ENCODE measurements at regions not wholly inside any gene's neighbourhood (a gene's known extent, or its start where the extent isn't known, plus 50 kb on each side); places are given as distances from the start of the nearest gene placed in this dataset.

DNA sequence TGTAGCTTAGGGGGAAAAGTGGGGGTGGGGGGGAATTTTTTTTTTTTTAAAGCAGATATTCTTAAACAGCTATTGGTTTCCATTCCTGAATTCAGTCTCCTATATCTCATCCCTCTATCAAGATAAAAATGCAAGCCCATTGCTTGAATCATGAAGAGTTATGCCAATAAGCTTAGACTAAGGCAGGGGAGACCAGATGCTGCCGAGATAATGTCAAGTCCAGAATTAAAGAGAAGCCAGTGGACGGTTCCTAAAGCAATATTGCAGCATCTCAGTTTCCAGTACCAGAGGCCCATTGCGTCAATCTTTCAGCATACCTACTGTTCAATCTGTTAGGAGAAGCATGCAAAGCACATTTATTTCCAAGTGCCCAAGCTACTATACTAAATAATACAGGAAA lies 309.4 kb downstream of the BARHL2 start:
- no peak overlapping the region for H2AFZ ChIP-seq
- H3K36me3 ChIP-seq (replicated peaks; ENCODE audit: insufficient read depth, low read depth): no peaks in the 10 kb centered on the region
- TF ChIP-seq EZH2phosphoT487 (IDR thresholded peaks at IDR 0.05; ENCODE audit: low read depth, severe bottlenecking, unreplicated experiment): no peak
- no peak for TF ChIP-seq EZH2 (IDR thresholded peaks at IDR 0.05; ENCODE audit: borderline replicate concordance)
- TF ChIP-seq, protein P1, sequence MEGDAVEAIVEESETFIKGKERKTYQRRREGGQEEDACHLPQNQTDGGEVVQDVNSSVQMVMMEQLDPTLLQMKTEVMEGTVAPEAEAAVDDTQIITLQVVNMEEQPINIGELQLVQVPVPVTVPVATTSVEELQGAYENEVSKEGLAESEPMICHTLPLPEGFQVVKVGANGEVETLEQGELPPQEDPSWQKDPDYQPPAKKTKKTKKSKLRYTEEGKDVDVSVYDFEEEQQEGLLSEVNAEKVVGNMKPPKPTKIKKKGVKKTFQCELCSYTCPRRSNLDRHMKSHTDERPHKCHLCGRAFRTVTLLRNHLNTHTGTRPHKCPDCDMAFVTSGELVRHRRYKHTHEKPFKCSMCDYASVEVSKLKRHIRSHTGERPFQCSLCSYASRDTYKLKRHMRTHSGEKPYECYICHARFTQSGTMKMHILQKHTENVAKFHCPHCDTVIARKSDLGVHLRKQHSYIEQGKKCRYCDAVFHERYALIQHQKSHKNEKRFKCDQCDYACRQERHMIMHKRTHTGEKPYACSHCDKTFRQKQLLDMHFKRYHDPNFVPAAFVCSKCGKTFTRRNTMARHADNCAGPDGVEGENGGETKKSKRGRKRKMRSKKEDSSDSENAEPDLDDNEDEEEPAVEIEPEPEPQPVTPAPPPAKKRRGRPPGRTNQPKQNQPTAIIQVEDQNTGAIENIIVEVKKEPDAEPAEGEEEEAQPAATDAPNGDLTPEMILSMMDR (IDR thresholded peaks at IDR 0.05; ENCODE audit: poor library complexity): no peak
- H3K4me3 ChIP-seq: no peak overlapping the region
- H3K9me3 ChIP-seq (ENCODE audit: low read depth): no peaks in the 10 kb centered on the region
- 84% methylated on average over 3 of the region's 3 CpGs for WGBS (ENCODE audit: low lambda C conversion rate, missing lambda C conversion rate)
- no peak overlapping the region for H3K4me2 ChIP-seq
- no peaks in the 10 kb centered on the region for H4K20me1 ChIP-seq (ENCODE audit: insufficient read depth, poor library complexity, severe bottlenecking)
- H3K27ac ChIP-seq: no peak overlapping the region
- no peaks in the 10 kb centered on the region for H3K27me3 ChIP-seq
- H3K79me2 ChIP-seq: no peaks in the 10 kb centered on the region
- peaks cover 3% of the 10 kb centered on the region for H3K4me1 ChIP-seq (ENCODE audit: insufficient read depth)
- no peak for DNase-seq (ENCODE audit: low spot score)
- no peaks in the 10 kb centered on the region for H3K9me2 ChIP-seq (replicated peaks; ENCODE audit: insufficient read depth)

DNA sequence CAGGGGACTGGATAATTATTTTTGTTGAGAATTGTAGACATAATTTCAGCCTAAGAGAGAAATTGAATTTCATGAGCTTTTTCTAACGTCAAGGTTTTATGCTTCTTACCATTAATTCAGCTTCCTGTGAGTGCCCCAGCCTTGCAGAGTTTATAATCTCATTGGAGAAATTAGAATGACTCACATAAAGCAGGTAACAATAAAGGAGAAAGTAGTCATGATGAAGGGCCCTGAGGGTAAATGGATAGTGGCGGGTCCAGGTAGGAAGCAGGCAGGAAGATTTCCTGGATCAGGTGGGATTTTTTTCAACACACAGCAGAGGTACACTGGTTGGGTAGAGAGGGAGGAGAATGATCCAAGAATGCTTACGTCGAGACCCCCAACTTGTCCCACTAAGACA lies 311.4 kb downstream of the BARHL2 start:
- no peak overlapping the region for H3K27ac ChIP-seq
- H2AFZ ChIP-seq: no peak overlapping the region
- peaks cover 9% of the 10 kb centered on the region for H3K4me1 ChIP-seq (ENCODE audit: insufficient read depth)
- no peaks in the 10 kb centered on the region for H3K9me2 ChIP-seq (replicated peaks; ENCODE audit: insufficient read depth)
- no peak for DNase-seq (ENCODE audit: low spot score)
- H3K27me3 ChIP-seq: no peaks in the 10 kb centered on the region
- no peak overlapping the region for H3K4me3 ChIP-seq
- H3K36me3 ChIP-seq (replicated peaks; ENCODE audit: insufficient read depth, low read depth): no peaks in the 10 kb centered on the region
- no peaks in the 10 kb centered on the region for H3K9me3 ChIP-seq (ENCODE audit: low read depth)
- no peak overlapping the region for H3K4me2 ChIP-seq
- H4K20me1 ChIP-seq (ENCODE audit: insufficient read depth, poor library complexity, severe bottlenecking): no peaks in the 10 kb centered on the region
- no peaks in the 10 kb centered on the region for H3K79me2 ChIP-seq
- 94% methylated on average over 4 of the region's 4 CpGs for WGBS (ENCODE audit: low lambda C conversion rate, missing lambda C conversion rate)
- TF ChIP-seq EZH2 (IDR thresholded peaks at IDR 0.05; ENCODE audit: borderline replicate concordance) (no peak), EZH2phosphoT487 (IDR thresholded peaks at IDR 0.05; ENCODE audit: low read depth, severe bottlenecking, unreplicated experiment) (no peak)

- no peak overlapping the region for H2AFZ ChIP-seq
- TF ChIP-seq EZH2 (IDR thresholded peaks at IDR 0.05; ENCODE audit: borderline replicate concordance) (no peak), EZH2phosphoT487 (IDR thresholded peaks at IDR 0.05; ENCODE audit: low read depth, severe bottlenecking, unreplicated experiment) (no peak)
- TF ChIP-seq, protein P1 (IDR thresholded peaks at IDR 0.05; ENCODE audit: poor library complexity): no peak
- DNase-seq (ENCODE audit: low spot score): peak; percentile 87
- H3K4me3 ChIP-seq: no peak overlapping the region
- peak overlapping the region; percentile 74 for H3K27ac ChIP-seq
- no peaks in the 10 kb centered on the region for H3K27me3 ChIP-seq
- WGBS (ENCODE audit: low lambda C conversion rate, missing lambda C conversion rate): 53% methylated on average over 5 of the region's 5 CpGs
- no peaks in the 10 kb centered on the region for H3K36me3 ChIP-seq (replicated peaks; ENCODE audit: insufficient read depth, low read depth)
- H3K9me2 ChIP-seq (replicated peaks; ENCODE audit: insufficient read depth): no peaks in the 10 kb centered on the region
- H3K79me2 ChIP-seq: no peaks in the 10 kb centered on the region
- no peaks in the 10 kb centered on the region for H3K9me3 ChIP-seq (ENCODE audit: low read depth)
- no peak overlapping the region for H3K4me2 ChIP-seq
- peaks cover 17% of the 10 kb centered on the region for H3K4me1 ChIP-seq (ENCODE audit: insufficient read depth)
- H4K20me1 ChIP-seq (ENCODE audit: insufficient read depth, poor library complexity, severe bottlenecking): no peaks in the 10 kb centered on the region
Measured at GRCh38 chr1:90402893-90403849, 313.9 kb downstream of the BARHL2 start.

DNA sequence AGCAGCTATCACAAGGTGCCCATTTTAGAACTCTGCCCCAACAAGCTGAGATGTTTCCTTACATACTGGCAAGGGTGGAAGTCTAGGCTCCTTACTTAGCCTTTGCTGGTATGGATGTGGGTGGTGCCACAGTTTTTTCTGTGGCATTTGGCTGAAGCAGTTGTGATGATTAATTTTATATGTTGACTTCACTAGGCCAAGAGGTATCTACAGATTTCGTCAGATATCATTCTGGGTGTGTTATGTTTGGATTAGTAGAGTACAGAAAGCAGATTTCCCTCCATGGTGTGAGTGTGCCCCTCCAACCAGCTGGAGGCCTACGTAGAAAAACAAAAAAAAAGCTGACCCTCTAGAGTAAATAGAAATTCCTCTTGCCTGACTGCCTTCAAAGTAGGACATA lies 317.0 kb downstream of the BARHL2 start:
- 35% methylated on average over 2 of the region's 2 CpGs for WGBS (ENCODE audit: low lambda C conversion rate, missing lambda C conversion rate)
- Histone ChIP-seq H3K36me3 (replicated peaks; ENCODE audit: insufficient read depth, low read depth) (no peaks in the 10 kb centered on the region), H3K4me1 (ENCODE audit: insufficient read depth) (peaks cover 17% of the 10 kb centered on the region), H3K79me2 (no peaks in the 10 kb centered on the region), H3K27ac (peak overlapping the region; percentile 67), H2AFZ (no peak overlapping the region), H3K4me3 (no peak overlapping the region), H3K27me3 (no peaks in the 10 kb centered on the region), H3K9me3 (ENCODE audit: low read depth) (no peaks in the 10 kb centered on the region), H4K20me1 (ENCODE audit: insufficient read depth, poor library complexity, severe bottlenecking) (no peaks in the 10 kb centered on the region), H3K9me2 (replicated peaks; ENCODE audit: insufficient read depth) (no peaks in the 10 kb centered on the region), H3K4me2 (no peak overlapping the region)
- no peak for DNase-seq (ENCODE audit: low spot score)
- no peak for TF ChIP-seq EZH2phosphoT487 (IDR thresholded peaks at IDR 0.05; ENCODE audit: low read depth, severe bottlenecking, unreplicated experiment)
- TF ChIP-seq, protein P1 (IDR thresholded peaks at IDR 0.05; ENCODE audit: poor library complexity): no peak
- no peak for TF ChIP-seq EZH2 (IDR thresholded peaks at IDR 0.05; ENCODE audit: borderline replicate concordance)
